Activated naive CD4-positive, alpha-beta T cell treated with Interleukin-2 at 50 U/mL for 16 hours (primary cell): ENCODE measurements at regions not wholly inside any gene's neighbourhood (a gene's known extent, or its start where the extent isn't known, plus 50 kb on each side); places are given as distances from the start of the nearest gene placed in this dataset.
"Not testable (repeated sequence)": the region's sequence is repeated elsewhere in the genome, so short reads cannot be mapped to it uniquely, and the experiment has no call there.

ENCODE experiments used
- DNase-seq: peaks from one replicate; pipeline ENCODE4 v3.0.0-alpha.2; 2020

GRCh38 chr11:38538866-38539680 is 1941.0 kb upstream of the RAG2 start:
- no peak for DNase-seq

GRCh38 chr11:38530226-38530625 is 1932.2 kb upstream of the RAG2 start:
- no peak for DNase-seq

GRCh38 chr11:38524945-38525344 is 1926.9 kb upstream of the RAG2 start:
- DNase-seq, result no peak

- no peak for DNase-seq
Observed at GRCh38 chr11:38517991-38518390, 1920.0 kb upstream of the RAG2 start.

DNA sequence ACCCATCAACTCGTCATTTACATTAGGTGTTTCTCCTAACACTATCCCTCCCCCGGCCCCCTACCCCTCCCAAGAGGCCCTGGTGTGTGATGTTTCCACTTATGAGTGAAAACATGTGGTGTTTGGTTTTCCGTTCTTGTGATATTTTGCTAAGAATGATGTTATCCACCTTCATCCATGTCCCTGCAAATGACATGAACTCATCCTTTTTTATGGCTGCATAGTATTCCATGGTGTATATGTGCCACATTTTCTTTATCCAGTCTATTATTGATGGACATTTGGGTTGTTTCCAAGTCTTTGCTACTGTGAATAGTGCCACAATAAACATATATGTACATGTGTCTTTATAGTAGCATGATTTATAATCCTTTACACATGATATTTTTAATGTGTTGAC is 1914.8 kb upstream of the RAG2 start:
- DNase-seq, result not testable (repeated sequence)

DNA sequence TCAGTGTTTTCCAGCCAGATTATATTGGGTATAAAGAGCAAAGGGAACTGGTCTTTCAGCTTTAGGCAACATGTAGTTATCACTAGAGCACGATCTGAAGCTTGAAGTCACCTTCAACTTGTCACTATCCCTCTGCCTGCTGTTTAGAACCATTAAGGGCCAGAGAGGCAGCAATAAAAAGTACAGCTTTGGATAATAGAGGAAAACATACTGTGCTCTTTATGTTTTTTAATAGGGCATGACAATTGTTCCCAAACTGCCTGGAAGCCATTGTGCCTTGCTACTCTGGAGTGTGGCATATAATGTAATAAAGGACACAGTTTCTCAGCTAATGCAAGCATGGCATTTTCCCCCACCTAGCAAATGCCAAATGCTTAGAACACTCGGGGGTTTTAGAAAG is 1912.0 kb upstream of the RAG2 start:
- no peak for DNase-seq

- no peak for DNase-seq
Observed at GRCh38 chr11:38503876-38504275, 1905.8 kb upstream of the RAG2 start.

DNA sequence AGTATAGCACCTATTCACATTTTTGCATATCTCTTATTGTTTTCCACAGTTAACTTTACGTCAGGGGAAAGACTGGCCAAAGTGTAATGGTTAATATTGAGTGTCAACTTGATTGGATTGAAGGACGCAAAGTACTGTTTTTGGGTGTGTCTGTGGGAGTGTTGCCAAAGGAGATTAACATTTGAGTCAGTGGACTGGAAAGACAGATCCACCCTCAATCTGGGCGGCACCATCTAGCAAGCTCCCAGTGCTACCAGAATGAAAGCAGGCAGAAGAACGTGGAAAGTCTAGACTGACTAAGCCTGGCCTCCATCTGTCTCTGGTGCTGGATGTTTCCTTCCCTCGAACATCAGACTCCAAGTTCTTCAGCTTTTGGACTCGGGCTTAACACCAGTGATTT is 1900.7 kb upstream of the RAG2 start:
- no peak for DNase-seq

GRCh38 chr11:38491986-38492385 is 1894.0 kb upstream of the RAG2 start:
- no peak for DNase-seq

GRCh38 chr11:38481391-38481790 is 1883.4 kb upstream of the RAG2 start:
- no peak for DNase-seq

- no peak for DNase-seq
Observed at GRCh38 chr11:38476808-38477575, 1879.0 kb upstream of the RAG2 start.

DNA sequence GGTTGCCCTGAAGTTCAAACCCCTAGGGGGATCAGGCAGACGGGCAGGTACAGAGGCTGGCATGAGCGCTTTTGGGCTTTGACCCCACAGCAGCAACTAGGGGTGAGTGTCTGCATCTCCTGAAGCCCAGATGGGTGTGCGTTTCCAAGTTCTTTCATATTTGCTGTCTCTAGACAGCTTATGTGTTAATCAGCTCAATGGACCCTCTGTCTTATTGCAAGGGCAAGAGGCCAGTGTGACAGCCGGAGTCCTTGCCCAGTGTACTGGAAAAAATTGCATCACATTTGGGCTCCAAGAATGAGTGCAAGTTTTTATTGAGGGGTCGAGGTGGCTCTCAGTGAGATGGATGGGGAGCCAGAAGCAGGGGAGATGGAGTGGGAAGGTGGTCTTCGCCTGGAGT is 1863.7 kb upstream of the RAG2 start:
- DNase-seq, result no peak

GRCh38 chr11:38460896-38461295 is 1862.9 kb upstream of the RAG2 start:
- no peak for DNase-seq

- no peak for DNase-seq
Observed at GRCh38 chr11:38460429-38460828, 1862.4 kb upstream of the RAG2 start.

DNA sequence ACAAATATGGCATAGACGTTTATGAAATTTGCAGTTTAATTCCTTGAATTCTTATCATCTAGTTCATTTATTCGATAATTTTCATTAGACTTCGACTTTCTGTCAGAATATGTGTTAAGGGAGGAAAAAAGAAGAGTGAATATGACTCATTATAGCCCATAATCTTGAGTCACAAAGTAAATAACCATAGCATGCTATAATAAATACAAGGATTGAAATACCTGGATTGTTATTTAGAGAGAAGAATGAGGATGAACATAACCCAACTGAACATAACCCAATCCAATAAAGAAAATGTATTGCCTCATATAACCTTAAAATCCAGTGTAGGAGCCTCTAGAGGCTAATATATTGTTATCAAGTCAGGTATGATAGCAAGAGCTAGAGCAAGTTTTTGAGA is 1858.3 kb upstream of the RAG2 start:
- no peak for DNase-seq

DNA sequence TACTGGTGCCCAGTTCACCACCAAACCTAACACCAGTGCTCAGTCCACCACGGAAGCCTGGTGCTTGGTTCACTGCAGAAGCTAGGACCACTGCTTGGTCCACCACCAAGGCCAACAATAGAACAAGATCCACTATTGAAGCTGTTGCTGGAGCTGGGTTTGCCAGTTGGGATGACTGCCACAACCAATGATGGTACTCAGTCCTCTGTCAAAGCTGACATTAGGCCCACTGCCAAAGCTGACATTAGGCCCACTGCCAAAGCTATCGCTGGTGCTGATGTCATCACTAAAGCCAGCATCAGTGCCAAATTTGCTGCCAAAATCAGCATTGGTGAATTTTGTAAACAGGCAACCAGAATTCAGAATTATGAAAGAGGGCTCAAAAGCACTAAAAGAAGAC is 1850.2 kb upstream of the RAG2 start:
- DNase-seq, result no peak

GRCh38 chr11:38446336-38446735 is 1848.3 kb upstream of the RAG2 start:
- DNase-seq, result no peak

DNA sequence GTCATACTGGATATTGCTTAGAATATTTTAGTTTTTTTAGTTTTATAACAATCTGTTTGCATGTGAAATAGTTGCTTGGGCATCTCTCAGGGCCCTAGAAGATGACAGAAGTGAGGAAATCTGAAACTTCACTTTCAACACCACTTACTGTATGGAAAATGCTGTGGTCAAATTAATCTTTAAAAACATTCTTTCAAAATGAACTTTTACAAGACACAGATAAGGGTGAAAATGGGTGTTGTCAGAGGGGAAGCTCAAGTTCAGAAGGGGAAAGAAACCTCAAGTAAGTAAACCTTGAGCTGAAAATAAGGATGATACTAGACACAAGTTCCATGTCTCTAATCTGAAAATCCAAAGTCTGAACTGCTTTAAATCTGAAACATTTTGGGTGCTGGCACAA is 1840.1 kb upstream of the RAG2 start:
- DNase-seq, result no peak

DNA sequence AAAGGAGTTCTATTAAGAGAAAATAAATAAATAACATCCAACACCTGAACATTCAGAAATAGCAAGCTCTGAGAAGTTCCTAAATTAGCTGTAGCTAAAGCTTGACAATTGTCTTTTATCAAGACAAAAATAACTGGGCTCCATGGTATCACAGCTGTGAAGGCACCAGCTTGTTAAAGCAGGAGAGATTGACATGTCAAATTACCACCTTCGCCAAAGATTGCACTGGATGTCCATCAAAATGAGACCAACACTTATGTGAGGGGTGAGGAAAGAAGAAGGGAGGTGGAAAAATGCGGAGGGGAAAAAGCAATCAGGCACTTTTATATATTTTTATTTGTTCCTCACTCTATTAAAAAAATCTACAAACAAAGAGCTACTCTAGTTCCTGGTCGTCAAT is 1827.5 kb upstream of the RAG2 start:
- no peak for DNase-seq

- no peak for DNase-seq
Observed at GRCh38 chr11:38423042-38423441, 1825.0 kb upstream of the RAG2 start.

- DNase-seq, result no peak
Observed at GRCh38 chr11:38416141-38416540, 1818.1 kb upstream of the RAG2 start.

- DNase-seq, result no peak
Observed at GRCh38 chr11:38411149-38411548, 1813.1 kb upstream of the RAG2 start.

DNA sequence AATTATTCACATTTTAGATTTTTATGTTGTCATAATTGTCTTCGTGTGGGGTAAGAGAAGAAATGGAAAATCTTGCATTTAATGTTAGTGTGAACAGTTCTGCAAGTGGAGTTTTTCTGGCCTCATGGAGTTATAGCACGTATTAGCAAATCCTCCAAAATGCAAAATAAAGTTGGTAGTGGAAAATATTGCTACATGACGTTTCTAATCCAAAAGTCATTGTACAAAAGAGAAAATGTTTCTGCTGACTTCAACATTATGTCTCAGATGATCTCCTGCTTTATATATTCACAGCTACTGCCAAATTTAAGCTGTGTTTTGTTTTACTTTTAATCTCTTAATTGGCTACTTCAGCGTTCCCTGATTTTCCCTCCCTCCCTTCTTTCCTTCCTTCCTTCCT is 1804.0 kb upstream of the RAG2 start:
- no peak for DNase-seq

DNA sequence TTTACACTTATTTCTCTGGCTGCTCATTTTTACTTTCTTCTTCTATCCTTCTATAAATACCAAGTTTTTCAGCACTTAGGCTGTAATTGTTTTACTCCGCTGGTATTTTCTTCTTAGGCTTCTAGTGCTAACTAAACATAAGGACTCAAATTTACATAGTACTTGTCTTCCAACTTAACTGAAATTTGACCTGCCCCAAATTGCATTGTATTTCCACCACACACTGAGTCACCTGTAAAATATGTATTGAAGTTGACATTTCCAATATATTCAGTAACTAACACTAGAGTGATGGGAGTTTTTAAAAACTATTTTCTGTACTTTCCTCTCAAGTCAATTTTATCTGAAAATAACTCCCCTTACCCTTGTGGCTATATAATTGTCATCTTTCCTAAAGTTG is 1794.1 kb upstream of the RAG2 start:
- DNase-seq, result no peak

DNA sequence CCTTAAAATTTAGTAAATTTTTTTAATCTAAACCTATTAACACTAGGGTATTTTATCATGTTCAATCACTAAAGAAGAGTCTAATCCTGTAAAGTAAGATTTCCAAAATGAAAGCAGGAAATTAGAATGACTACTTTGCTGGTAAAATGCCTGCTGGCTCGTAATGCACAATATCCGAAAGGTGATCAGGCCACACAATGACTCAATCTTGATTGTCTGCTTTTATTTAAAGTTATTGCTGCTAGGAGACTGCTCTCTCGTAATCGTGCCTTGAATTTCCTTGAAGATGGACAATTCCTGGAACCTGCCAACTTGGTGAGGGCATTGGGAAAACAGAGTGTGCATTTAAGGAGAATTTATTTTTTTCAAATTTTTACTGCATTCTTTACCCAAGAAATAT is 1786.5 kb upstream of the RAG2 start:
- DNase-seq, result no peak
